H9 (cell line): ENCODE measurements at regions not wholly inside any gene's neighbourhood (a gene's known extent, or its start where the extent isn't known, plus 50 kb on each side); places are given as distances from the start of the nearest gene placed in this dataset.

Experiments
- DNase-seq: peaks from one replicate; pipeline ENCODE4 v3.0.0-alpha.2; 2017
- H2AFZ ChIP-seq: one replicate; pipeline ENCODE4 v1.6.1; 2013; ENCODE audit warnings: mild to moderate bottlenecking, low read length, control low read depth, moderate library complexity
- H2AK5ac ChIP-seq: 2 replicates; pipeline ENCODE4 v1.6.1; 2013; ENCODE audit warnings: low read length, control low read depth, mixed read lengths; ENCODE audit not compliant: insufficient read length
- H2BK120ac ChIP-seq: one replicate; pipeline ENCODE4 v1.6.1; 2013; ENCODE audit warnings: low read depth, mild to moderate bottlenecking, low read length, control low read depth, inconsistent platforms; ENCODE audit not compliant: poor library complexity, severe bottlenecking
- H2BK12ac ChIP-seq: 2 replicates; pipeline ENCODE4 v1.6.1; 2013; ENCODE audit warnings: low read length, control low read depth, mixed read lengths, low read depth; ENCODE audit not compliant: insufficient read length
- H2BK15ac ChIP-seq: 2 replicates; pipeline ENCODE4 v1.6.1; 2013; ENCODE audit warnings: low read depth, low read length, control low read depth
- H2BK20ac ChIP-seq: one replicate; pipeline ENCODE4 v1.6.1; 2013; ENCODE audit warnings: low read depth, mild to moderate bottlenecking, low read length, control low read depth, inconsistent platforms; ENCODE audit not compliant: poor library complexity, severe bottlenecking
- H2BK5ac ChIP-seq: 2 replicates; pipeline ENCODE4 v1.6.1; 2013; ENCODE audit warnings: low read length, control low read depth, mixed read lengths; ENCODE audit not compliant: insufficient read length
- H3K14ac ChIP-seq: 2 replicates; pipeline ENCODE4 v1.6.1; 2013; ENCODE audit warnings: low read length, control low read depth; ENCODE audit not compliant: insufficient read depth
- H3K18ac ChIP-seq: 2 replicates; pipeline ENCODE4 v1.6.1; 2013; ENCODE audit warnings: low read depth, mild to moderate bottlenecking, mixed read lengths, low read length, control low read depth; ENCODE audit not compliant: insufficient read length
- H3K23ac ChIP-seq: 2 replicates; pipeline ENCODE4 v1.6.1; 2013; ENCODE audit warnings: low read length, control low read depth, mixed read lengths, low read depth; ENCODE audit not compliant: insufficient read length
- H3K23me2 ChIP-seq: 2 replicates; pipeline ENCODE4 v1.6.1; 2013; ENCODE audit warnings: low read depth, mild to moderate bottlenecking, mixed read lengths, low read length, control low read depth; ENCODE audit not compliant: insufficient read length, poor library complexity, severe bottlenecking
- H3K27ac ChIP-seq: 2 replicates; pipeline ENCODE4 v1.5.1; 2013; ENCODE audit warnings: low read length, control low read depth, mixed read lengths, low read depth; ENCODE audit not compliant: insufficient read length
- H3K27me3 ChIP-seq: 2 replicates; pipeline ENCODE4 v1.6.1; 2013; ENCODE audit warnings: low read length, control low read depth, inconsistent platforms; ENCODE audit not compliant: insufficient read depth
- H3K4ac ChIP-seq: 2 replicates; pipeline ENCODE4 v1.6.1; 2013; ENCODE audit warnings: low read depth, mild to moderate bottlenecking, control low read depth, inconsistent platforms, low read length, moderate library complexity
- H3K4me1 ChIP-seq: 2 replicates; pipeline ENCODE4 v1.6.1; 2013; ENCODE audit warnings: low read length, control low read depth, inconsistent platforms; ENCODE audit not compliant: insufficient read depth
- H3K4me2 ChIP-seq: 2 replicates; pipeline ENCODE4 v1.6.1; 2013; ENCODE audit warnings: low read length, control low read depth, mixed read lengths; ENCODE audit not compliant: insufficient read length, insufficient read depth
- H3K56ac ChIP-seq: 2 replicates; pipeline ENCODE4 v1.6.1; 2013; ENCODE audit warnings: low read depth, mild to moderate bottlenecking, mixed read lengths, low read length, control low read depth; ENCODE audit not compliant: insufficient read length
- H3K79me1 ChIP-seq: 2 replicates; pipeline ENCODE4 v1.6.1; 2013; ENCODE audit warnings: low read depth, mild to moderate bottlenecking, moderate library complexity, low read length, control low read depth, inconsistent platforms; ENCODE audit not compliant: insufficient read depth, poor library complexity, severe bottlenecking
- H3K79me2 ChIP-seq: 2 replicates; pipeline ENCODE4 v1.6.1; 2013; ENCODE audit warnings: low read length, control low read depth, inconsistent platforms; ENCODE audit not compliant: insufficient read depth
- H3K9ac ChIP-seq: 2 replicates; pipeline ENCODE4 v1.6.1; 2013; ENCODE audit warnings: low read length, control low read depth, mixed read lengths; ENCODE audit not compliant: insufficient read length; ENCODE audit errors: extremely low read depth
- H3K9me3 ChIP-seq: one replicate; pipeline ENCODE4 v1.6.1; 2013; ENCODE audit warnings: low read depth, low read length, inconsistent platforms; ENCODE audit not compliant: control insufficient read depth
- H3T11ph ChIP-seq: one replicate; pipeline ENCODE4 v1.6.1; 2013; ENCODE audit warnings: mild to moderate bottlenecking, low read length, control low read depth, inconsistent platforms
- H4K20me1 ChIP-seq: one replicate; pipeline ENCODE4 v1.6.1; 2013; ENCODE audit not compliant: control insufficient read depth, insufficient read length, insufficient read depth
- H4K5ac ChIP-seq: 2 replicates; pipeline ENCODE4 v1.6.1; 2013; ENCODE audit warnings: low read depth, mild to moderate bottlenecking, mixed read lengths, low read length, control low read depth; ENCODE audit not compliant: insufficient read length
- H4K8ac ChIP-seq: replicated peaks from 2 replicates; pipeline ENCODE4 v1.6.1; 2013; ENCODE audit warnings: low read length, control low read depth, mixed read lengths, low read depth; ENCODE audit not compliant: insufficient read length
- H4K91ac ChIP-seq: 2 replicates; pipeline ENCODE4 v1.6.1; 2013; ENCODE audit warnings: low read depth, mild to moderate bottlenecking, moderate library complexity, mixed read lengths, low read length, control low read depth; ENCODE audit not compliant: insufficient read length
- H3K27ac Mint-ChIP-seq, 3 experiments: 2 replicates in 2 of 3; 3 replicates in 1 of 3; pipeline ENCODE4 v1.8.0; 2020 to 2021; ENCODE audit warnings: mixed read lengths in 3 of 3, mild to moderate bottlenecking in 1 of 3, moderate library complexity in 1 of 3
- H3K27me3 Mint-ChIP-seq: 2 replicates; pipeline ENCODE4 v1.8.0; 2021; ENCODE audit warnings: low read depth, mild to moderate bottlenecking, moderate library complexity, mixed read lengths
- H3K36me3 Mint-ChIP-seq, 3 experiments: 2 replicates in 2 of 3; 3 replicates in 1 of 3; pipeline ENCODE4 v1.8.0; 2020 to 2021; ENCODE audit warnings: low read depth in 3 of 3, mixed read lengths in 3 of 3; ENCODE audit not compliant: insufficient read depth in 1 of 3
- H3K4me1 Mint-ChIP-seq, 2 experiments: 2 replicates each; pipeline ENCODE4 v1.8.0; 2020; ENCODE audit warnings: mixed read lengths in 2 of 2
- H3K4me3 Mint-ChIP-seq, 2 experiments: 2 replicates in 1 of 2; 3 replicates in 1 of 2; pipeline ENCODE4 v1.8.0; 2020 to 2021; ENCODE audit warnings: mild to moderate bottlenecking in 2 of 2, mixed read lengths in 2 of 2, moderate library complexity in 1 of 2
- H3K9me3 Mint-ChIP-seq, 2 experiments: 2 replicates in 1 of 2; 3 replicates in 1 of 2; pipeline ENCODE4 v1.8.0; 2020; ENCODE audit warnings: mild to moderate bottlenecking in 2 of 2, mixed read lengths in 2 of 2, moderate library complexity in 1 of 2
- WGBS: extraction: QIAGEN DNeasy Blood & Tissue Kit; methylation state at CpG from one replicate; pipeline ENCODE4 v1.1.7; 2013; ENCODE audit warnings: missing lambda C conversion rate, low lambda C conversion rate, mixed read lengths; ENCODE audit not compliant: insufficient read length; ENCODE audit errors: extremely low coverage; 5-methylcytosine and 5-hydroxymethylcytosine counted together
- TF ChIP-seq, protein P1 (sequence below): fragments of 200-600 bp; sonication (generic); conservative IDR thresholded peaks from 3 replicates; pipeline ENCODE4 v1.8.0; 2021; ENCODE audit warnings: antibody characterized with exemption, mild to moderate bottlenecking

DNA sequence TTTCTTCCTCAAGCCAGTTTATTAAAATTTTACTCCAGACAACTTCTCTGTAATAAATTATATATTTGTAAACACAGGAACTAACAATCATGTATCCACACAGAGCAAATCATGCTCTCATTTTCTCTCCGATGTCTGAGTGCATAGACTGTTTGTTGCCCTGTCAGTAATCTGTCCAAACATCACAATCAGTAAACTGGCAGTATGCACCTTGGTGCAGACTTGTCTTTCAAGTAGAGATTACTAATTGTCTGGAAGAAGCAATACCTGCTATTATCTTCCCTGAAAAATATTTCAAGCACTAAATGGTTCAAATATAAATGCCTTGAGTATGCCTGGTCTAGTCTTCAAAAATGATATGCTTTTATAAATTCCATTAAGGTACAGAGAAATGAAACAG lies 1260.9 kb downstream of the C4orf33 start:
- H3K4me3 Mint-ChIP-seq: no peak overlapping the region
- Histone ChIP-seq H2BK5ac (no peak overlapping the region), H3K9me3 (no peaks in the 10 kb centered on the region), H3K79me2 (no peaks in the 10 kb centered on the region), H2BK120ac (no peak overlapping the region), H2BK15ac (no peak overlapping the region), H3K4ac (no peak overlapping the region), H4K91ac (no peak overlapping the region), H3K23me2 (no peaks in the 10 kb centered on the region), H3K18ac (no peak overlapping the region), H3K27me3 (no peaks in the 10 kb centered on the region), H3K14ac (no peak overlapping the region), H2BK12ac (no peak overlapping the region), H3T11ph (no peak overlapping the region), H3K4me2 (no peak overlapping the region), H2AK5ac (no peak overlapping the region), H4K20me1 (no peaks in the 10 kb centered on the region), H2BK20ac (no peak overlapping the region), H4K5ac (no peak overlapping the region), H3K9ac (no peak overlapping the region), H2AFZ (no peak overlapping the region), H3K79me1 (no peaks in the 10 kb centered on the region), H3K27ac (no peak overlapping the region), H4K8ac (no peak overlapping the region), H3K4me1 (no peaks in the 10 kb centered on the region; the same call in 1 of the 2 replicates), H3K56ac (no peak overlapping the region), H3K23ac (no peak overlapping the region)
- H3K36me3 Mint-ChIP-seq: peaks cover 0 to 9% (median 4%) of the 10 kb centered on the region in 3 experiments; a peak in 3 of 7 replicates
- H3K27me3 Mint-ChIP-seq: no peaks in the 10 kb centered on the region
- H3K27ac Mint-ChIP-seq: no peak overlapping the region
- peaks cover 0 to 3% of the 10 kb centered on the region in 2 experiments; a peak in 2 of 4 replicates for H3K4me1 Mint-ChIP-seq
- peaks cover 4 to 8% of the 10 kb centered on the region in 2 experiments; a peak in 4 of 5 replicates for H3K9me3 Mint-ChIP-seq
- TF ChIP-seq, protein P1, sequence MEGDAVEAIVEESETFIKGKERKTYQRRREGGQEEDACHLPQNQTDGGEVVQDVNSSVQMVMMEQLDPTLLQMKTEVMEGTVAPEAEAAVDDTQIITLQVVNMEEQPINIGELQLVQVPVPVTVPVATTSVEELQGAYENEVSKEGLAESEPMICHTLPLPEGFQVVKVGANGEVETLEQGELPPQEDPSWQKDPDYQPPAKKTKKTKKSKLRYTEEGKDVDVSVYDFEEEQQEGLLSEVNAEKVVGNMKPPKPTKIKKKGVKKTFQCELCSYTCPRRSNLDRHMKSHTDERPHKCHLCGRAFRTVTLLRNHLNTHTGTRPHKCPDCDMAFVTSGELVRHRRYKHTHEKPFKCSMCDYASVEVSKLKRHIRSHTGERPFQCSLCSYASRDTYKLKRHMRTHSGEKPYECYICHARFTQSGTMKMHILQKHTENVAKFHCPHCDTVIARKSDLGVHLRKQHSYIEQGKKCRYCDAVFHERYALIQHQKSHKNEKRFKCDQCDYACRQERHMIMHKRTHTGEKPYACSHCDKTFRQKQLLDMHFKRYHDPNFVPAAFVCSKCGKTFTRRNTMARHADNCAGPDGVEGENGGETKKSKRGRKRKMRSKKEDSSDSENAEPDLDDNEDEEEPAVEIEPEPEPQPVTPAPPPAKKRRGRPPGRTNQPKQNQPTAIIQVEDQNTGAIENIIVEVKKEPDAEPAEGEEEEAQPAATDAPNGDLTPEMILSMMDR: no peak
- no CpG with 5 or more reads among the region's 1 CpG for WGBS
- DNase-seq: no peak
